ENCODE measurements at regions not wholly inside any gene's neighbourhood (a gene's known extent, or its start where the extent isn't known, plus 50 kb on each side); places are given as distances from the start of the nearest gene placed in this dataset.

DNA sequence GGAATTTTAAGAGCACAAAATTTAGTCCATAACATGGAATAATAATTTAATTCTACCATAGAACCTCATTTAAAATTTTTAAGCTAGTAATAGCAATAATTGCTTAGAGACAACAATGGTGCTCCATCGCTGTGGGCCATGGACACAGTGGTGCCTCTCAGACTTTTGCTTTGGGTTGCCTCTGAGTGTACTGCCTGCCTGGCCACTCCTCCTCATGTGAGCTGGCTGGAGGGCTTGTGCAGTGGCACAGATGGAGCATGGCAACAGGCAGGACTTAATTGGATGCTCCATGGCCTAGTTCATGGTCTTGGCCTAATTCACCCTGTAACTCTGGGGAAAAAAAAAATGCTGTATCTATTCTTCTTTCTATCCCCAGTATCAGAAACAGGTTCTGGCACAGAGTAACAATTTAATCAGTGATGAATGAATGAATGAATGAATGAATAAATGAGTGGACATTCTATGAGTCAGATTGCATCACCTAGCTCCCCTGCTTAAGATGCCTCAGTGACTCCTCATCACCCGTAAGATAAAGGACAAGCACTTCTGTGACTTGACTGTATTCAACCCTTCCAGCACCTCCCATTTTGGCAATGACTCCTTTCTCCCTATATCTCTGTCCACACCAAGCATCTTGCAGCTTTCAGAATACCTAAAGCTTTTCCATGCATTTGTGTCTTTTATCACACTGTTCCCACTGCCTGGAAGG lies 211.8 kb upstream of the SLC14A2 start:
- ChIA-PET CTCF (interaction anchor here (1.0 to 1.9 kb wide), 3 partner anchors 14 to 1783 kb away, joined by 3 to 13 read pairs (median 5); no protein-coding TSS in a partner anchor), POLR2A (no interaction called here)
- no peak overlapping the region for H3K27ac ChIP-seq (ENCODE audit: low read depth in 2 of 2, low read length in 1 of 2)

More for the DNA sequence above, 211.8 kb upstream of the SLC14A2 start:
- WGBS (ENCODE audit: low lambda C conversion rate) = 76% methylated on average over 2 of the region's 2 CpGs
- peaks cover 15% of the 10 kb centered on the region for H3F3A ChIP-seq (replicated peaks; ENCODE audit: insufficient read depth)
- H3K36me3 ChIP-seq (replicated peaks in 1 of 2; ENCODE audit: control insufficient read depth in 1 of 2, insufficient read depth in 2 of 2, low read length in 1 of 2) = no peaks in the 10 kb centered on the region
- no peaks in the 10 kb centered on the region for H4K20me1 ChIP-seq (ENCODE audit: insufficient read depth)
- no peak for TF ChIP-seq NRF1 (IDR thresholded peaks at IDR 0.05; ENCODE audit: low read depth, low read length)
- TF ChIP-seq MEF2A (IDR thresholded peaks at IDR 0.05; ENCODE audit: borderline replicate concordance, low read depth) = no peak
- TF ChIP-seq MXI1 (IDR thresholded peaks at IDR 0.05; ENCODE audit: low read depth, low read length) = no peak
- no peak for TF ChIP-seq FOSL2 (IDR thresholded peaks at IDR 0.05; ENCODE audit: borderline replicate concordance, low read depth)
- TF ChIP-seq GABPA (IDR thresholded peaks at IDR 0.05; ENCODE audit: low read depth) = no peak
- no peak for TF ChIP-seq CTCF (IDR thresholded peaks at IDR 0.05)
- TF ChIP-seq, protein P1, sequence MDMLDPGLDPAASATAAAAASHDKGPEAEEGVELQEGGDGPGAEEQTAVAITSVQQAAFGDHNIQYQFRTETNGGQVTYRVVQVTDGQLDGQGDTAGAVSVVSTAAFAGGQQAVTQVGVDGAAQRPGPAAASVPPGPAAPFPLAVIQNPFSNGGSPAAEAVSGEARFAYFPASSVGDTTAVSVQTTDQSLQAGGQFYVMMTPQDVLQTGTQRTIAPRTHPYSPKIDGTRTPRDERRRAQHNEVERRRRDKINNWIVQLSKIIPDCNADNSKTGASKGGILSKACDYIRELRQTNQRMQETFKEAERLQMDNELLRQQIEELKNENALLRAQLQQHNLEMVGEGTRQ (IDR thresholded peaks at IDR 0.05; ENCODE audit: borderline replicate concordance, low read depth, low read length) = no peak
- TF ChIP-seq GATA2 (CRISPR knock-in tag; IDR thresholded peaks at IDR 0.05) = no peak
- no peak for TF ChIP-seq FOXM1 (IDR thresholded peaks at IDR 0.05; ENCODE audit: low read depth)
- no peak for TF ChIP-seq ELF1 (IDR thresholded peaks at IDR 0.05)
- TF ChIP-seq FOXJ3 (CRISPR knock-in tag; IDR thresholded peaks at IDR 0.05) = no peak
- no peak for TF ChIP-seq TCF12 (IDR thresholded peaks at IDR 0.05)
- no peak for TF ChIP-seq EZH2phosphoT487 (IDR thresholded peaks at IDR 0.05; ENCODE audit: borderline replicate concordance, low read depth)
- no peak for TF ChIP-seq POLR2AphosphoS5 (IDR thresholded peaks at IDR 0.05; ENCODE audit: low read depth, low read length)
- no peak for TF ChIP-seq YY1 (IDR thresholded peaks at IDR 0.05; ENCODE audit: low read depth)
- TF ChIP-seq, protein P2, sequence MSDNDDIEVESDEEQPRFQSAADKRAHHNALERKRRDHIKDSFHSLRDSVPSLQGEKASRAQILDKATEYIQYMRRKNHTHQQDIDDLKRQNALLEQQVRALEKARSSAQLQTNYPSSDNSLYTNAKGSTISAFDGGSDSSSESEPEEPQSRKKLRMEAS (IDR thresholded peaks at IDR 0.05; ENCODE audit: low read depth) = no peak
- TF ChIP-seq, protein P3, sequence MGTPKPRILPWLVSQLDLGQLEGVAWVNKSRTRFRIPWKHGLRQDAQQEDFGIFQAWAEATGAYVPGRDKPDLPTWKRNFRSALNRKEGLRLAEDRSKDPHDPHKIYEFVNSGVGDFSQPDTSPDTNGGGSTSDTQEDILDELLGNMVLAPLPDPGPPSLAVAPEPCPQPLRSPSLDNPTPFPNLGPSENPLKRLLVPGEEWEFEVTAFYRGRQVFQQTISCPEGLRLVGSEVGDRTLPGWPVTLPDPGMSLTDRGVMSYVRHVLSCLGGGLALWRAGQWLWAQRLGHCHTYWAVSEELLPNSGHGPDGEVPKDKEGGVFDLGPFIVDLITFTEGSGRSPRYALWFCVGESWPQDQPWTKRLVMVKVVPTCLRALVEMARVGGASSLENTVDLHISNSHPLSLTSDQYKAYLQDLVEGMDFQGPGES (IDR thresholded peaks at IDR 0.05; ENCODE audit: low read depth, low read length) = no peak
- TF ChIP-seq SIN3A (IDR thresholded peaks at IDR 0.05; ENCODE audit: borderline replicate concordance, low read depth, low read length) = no peak
- H3K9me2 ChIP-seq = no peaks in the 10 kb centered on the region
- H3K9me3 ChIP-seq = no peaks in the 10 kb centered on the region
- no peaks in the 10 kb centered on the region for H3K27me3 ChIP-seq (ENCODE audit: insufficient read depth)
- no peak overlapping the region for H3K4me3 ChIP-seq (ENCODE audit: low read depth in 2 of 2, low read length in 1 of 2)
- 0 out of 4 replicates have a peak, but pooled peaks cover 0 to 3% of the 10 kb centered on the region in 2 experiments for H3K4me1 ChIP-seq (ENCODE audit: control insufficient read depth in 1 of 2, insufficient read depth in 2 of 2, low read depth in 1 of 2, low read length in 1 of 2)
- H2AFZ ChIP-seq (ENCODE audit: low read depth) = no peak overlapping the region
- DNase-seq = no peak
- no peaks in the 10 kb centered on the region for H3K79me2 ChIP-seq (ENCODE audit: insufficient read depth)
- no peak overlapping the region for H3K4me2 ChIP-seq
- H3K9ac ChIP-seq = no peak overlapping the region

All from SK-N-SH (cell line).